ENCODE measurements at regions not wholly inside any gene's neighbourhood (a gene's known extent, or its start where the extent isn't known, plus 50 kb on each side); places are given as distances from the start of the nearest gene placed in this dataset.

DNA sequence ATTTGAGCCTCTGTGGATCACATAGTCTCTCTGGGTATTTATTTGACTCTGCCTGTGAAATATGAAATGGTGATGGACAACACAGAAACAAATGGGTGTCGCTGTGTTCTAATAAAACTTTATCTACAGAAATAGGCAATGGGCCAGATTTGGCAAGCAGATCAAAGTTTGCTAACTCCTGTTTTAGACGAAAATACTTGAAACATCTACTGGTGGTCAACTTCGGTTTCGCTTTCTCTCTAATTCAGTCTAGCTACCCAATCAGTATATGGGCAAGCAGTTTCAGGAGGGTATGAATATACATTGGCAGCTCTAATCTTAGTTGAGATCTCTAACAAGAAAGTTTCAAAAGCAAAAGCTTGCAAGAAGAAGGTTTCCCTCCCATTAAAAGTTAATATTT is 60.1 kb upstream of the DYNLRB2 start:
- peaks cover 4% of the 10 kb centered on the region for H3K9me3 Mint-ChIP-seq
- ChIA-PET CTCF (interaction anchor here (1.2 kb wide), 1 partner anchor 46 kb away, joined by 4 read pairs; no protein-coding TSS in a partner anchor), POLR2A (no interaction called here)
- no peak for ATAC-seq
- H3K27me3 Mint-ChIP-seq (ENCODE audit: low read depth): no peaks in the 10 kb centered on the region; the same call in 1 of the 2 replicates
- no peaks in the 10 kb centered on the region for H3K36me3 Mint-ChIP-seq
- no peak for DNase-seq (ENCODE audit: low spot score)
- no peaks in the 10 kb centered on the region for H3K4me1 Mint-ChIP-seq
- no peak overlapping the region for H3K27ac Mint-ChIP-seq
- H3K4me3 Mint-ChIP-seq: no peak overlapping the region
- TF ChIP-seq, protein P1, sequence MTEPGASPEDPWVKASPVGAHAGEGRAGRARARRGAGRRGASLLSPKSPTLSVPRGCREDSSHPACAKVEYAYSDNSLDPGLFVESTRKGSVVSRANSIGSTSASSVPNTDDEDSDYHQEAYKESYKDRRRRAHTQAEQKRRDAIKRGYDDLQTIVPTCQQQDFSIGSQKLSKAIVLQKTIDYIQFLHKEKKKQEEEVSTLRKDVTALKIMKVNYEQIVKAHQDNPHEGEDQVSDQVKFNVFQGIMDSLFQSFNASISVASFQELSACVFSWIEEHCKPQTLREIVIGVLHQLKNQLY (CRISPR knock-in tag; IDR thresholded peaks at IDR 0.05): no peak
- TF ChIP-seq FOXK1 (CRISPR knock-in tag; IDR thresholded peaks at IDR 0.05) (no peak), SMAD4 (CRISPR knock-in tag; IDR thresholded peaks at IDR 0.05) (no peak), ZNF396 (CRISPR knock-in tag; IDR thresholded peaks at IDR 0.05; ENCODE audit: borderline replicate concordance) (no peak), ELF4 (CRISPR knock-in tag; IDR thresholded peaks at IDR 0.05; ENCODE audit: low read depth) (no peak), TEAD4 (CRISPR knock-in tag; IDR thresholded peaks at IDR 0.05) (no peak)
- TF ChIP-seq, protein P2, sequence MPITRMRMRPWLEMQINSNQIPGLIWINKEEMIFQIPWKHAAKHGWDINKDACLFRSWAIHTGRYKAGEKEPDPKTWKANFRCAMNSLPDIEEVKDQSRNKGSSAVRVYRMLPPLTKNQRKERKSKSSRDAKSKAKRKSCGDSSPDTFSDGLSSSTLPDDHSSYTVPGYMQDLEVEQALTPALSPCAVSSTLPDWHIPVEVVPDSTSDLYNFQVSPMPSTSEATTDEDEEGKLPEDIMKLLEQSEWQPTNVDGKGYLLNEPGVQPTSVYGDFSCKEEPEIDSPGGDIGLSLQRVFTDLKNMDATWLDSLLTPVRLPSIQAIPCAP (CRISPR knock-in tag; IDR thresholded peaks at IDR 0.05): no peak
- TF ChIP-seq, protein P3, sequence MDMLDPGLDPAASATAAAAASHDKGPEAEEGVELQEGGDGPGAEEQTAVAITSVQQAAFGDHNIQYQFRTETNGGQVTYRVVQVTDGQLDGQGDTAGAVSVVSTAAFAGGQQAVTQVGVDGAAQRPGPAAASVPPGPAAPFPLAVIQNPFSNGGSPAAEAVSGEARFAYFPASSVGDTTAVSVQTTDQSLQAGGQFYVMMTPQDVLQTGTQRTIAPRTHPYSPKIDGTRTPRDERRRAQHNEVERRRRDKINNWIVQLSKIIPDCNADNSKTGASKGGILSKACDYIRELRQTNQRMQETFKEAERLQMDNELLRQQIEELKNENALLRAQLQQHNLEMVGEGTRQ (CRISPR knock-in tag; IDR thresholded peaks at IDR 0.05): no peak

DNA sequence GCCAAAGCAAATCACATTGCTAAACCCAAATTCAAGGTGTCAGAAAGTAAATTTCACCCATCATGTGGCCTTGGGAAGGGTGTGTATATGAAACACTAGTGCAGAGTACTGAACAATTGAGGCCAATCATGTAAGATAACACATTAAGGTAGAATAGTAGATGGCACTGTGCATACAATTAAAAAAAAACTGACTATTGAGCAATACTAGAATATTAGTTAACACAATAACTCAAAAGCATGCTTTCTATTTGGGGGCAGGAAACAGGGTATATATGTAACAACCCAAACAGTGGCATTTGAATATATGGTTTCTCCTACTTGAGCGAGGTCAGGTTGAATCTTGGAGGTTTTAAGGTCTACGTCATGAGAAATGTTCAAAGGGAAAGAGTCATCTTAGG is 63.0 kb upstream of the DYNLRB2 start:
- TF ChIP-seq ZNF396 (CRISPR knock-in tag; IDR thresholded peaks at IDR 0.05; ENCODE audit: borderline replicate concordance) (no peak), ATF1 (CRISPR knock-in tag; IDR thresholded peaks at IDR 0.05) (no peak), FOXJ3 (CRISPR knock-in tag; IDR thresholded peaks at IDR 0.05; ENCODE audit: borderline replicate concordance) (no peak), ZNF219 (CRISPR knock-in tag; IDR thresholded peaks at IDR 0.05; ENCODE audit: borderline replicate concordance) (no peak), NR2C2 (CRISPR knock-in tag; IDR thresholded peaks at IDR 0.05) (no peak)
- TF ChIP-seq, protein P4, sequence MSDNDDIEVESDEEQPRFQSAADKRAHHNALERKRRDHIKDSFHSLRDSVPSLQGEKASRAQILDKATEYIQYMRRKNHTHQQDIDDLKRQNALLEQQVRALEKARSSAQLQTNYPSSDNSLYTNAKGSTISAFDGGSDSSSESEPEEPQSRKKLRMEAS (CRISPR knock-in tag; IDR thresholded peaks at IDR 0.05): no peak
- TF ChIP-seq, protein P5, sequence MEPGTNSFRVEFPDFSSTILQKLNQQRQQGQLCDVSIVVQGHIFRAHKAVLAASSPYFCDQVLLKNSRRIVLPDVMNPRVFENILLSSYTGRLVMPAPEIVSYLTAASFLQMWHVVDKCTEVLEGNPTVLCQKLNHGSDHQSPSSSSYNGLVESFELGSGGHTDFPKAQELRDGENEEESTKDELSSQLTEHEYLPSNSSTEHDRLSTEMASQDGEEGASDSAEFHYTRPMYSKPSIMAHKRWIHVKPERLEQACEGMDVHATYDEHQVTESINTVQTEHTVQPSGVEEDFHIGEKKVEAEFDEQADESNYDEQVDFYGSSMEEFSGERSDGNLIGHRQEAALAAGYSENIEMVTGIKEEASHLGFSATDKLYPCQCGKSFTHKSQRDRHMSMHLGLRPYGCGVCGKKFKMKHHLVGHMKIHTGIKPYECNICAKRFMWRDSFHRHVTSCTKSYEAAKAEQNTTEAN (CRISPR knock-in tag; IDR thresholded peaks at IDR 0.05): no peak
- Mint-ChIP-seq H3K36me3 (no peaks in the 10 kb centered on the region), H3K27ac (no peak overlapping the region), H3K4me1 (no peaks in the 10 kb centered on the region), H3K4me3 (no peak overlapping the region), H3K27me3 (ENCODE audit: low read depth) (no peaks in the 10 kb centered on the region; the same call in 1 of the 2 replicates), H3K9me3 (no peaks in the 10 kb centered on the region)
- ChIA-PET CTCF (no interaction called here), POLR2A (interaction anchor here (0.7 kb wide), 1 partner anchor 68 kb away, joined by 7 read pairs; no protein-coding TSS in a partner anchor)
- ATAC-seq: no peak
- DNase-seq (ENCODE audit: low spot score): no peak

DNA sequence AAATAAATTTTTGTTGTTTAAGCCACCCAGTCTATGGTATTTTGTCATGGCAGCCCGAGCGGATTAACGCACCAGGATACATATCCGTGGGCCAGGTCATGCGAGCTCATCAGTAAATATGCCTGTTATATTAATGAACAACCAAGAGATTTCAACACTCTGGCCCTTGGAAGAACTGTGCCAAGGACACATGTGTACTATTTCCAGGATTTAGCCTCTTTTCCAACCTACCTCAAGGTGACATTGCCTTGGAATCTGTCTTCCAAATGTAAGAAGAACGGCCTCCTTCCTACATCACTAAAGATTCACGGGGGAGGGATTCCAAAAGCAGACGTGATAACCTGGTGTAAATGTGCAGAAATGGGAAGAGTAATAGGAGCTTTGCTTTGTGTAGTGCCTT is 72.8 kb upstream of the DYNLRB2 start:
- Mint-ChIP-seq H3K36me3 (no peaks in the 10 kb centered on the region), H3K4me3 (no peak overlapping the region), H3K27me3 (ENCODE audit: low read depth) (peaks cover 13% of the 10 kb centered on the region), H3K9me3 (peaks cover 7% of the 10 kb centered on the region), H3K27ac (no peak overlapping the region), H3K4me1 (peaks cover 25% of the 10 kb centered on the region)
- ChIA-PET POLR2A (no interaction called here), CTCF (interaction anchor here (3.7 kb wide), 1 partner anchor 191 kb away, joined by 15 read pairs; no protein-coding TSS in a partner anchor)
- ATAC-seq (no peak), DNase-seq (ENCODE audit: low spot score) (no peak)
- no peak for TF ChIP-seq MXD4 (CRISPR knock-in tag; IDR thresholded peaks at IDR 0.05; ENCODE audit: borderline replicate concordance)
- TF ChIP-seq JUN (CRISPR knock-in tag; IDR thresholded peaks at IDR 0.05): no peak
- no peak for TF ChIP-seq ZNF396 (CRISPR knock-in tag; IDR thresholded peaks at IDR 0.05; ENCODE audit: borderline replicate concordance)
- TF ChIP-seq, protein P6, sequence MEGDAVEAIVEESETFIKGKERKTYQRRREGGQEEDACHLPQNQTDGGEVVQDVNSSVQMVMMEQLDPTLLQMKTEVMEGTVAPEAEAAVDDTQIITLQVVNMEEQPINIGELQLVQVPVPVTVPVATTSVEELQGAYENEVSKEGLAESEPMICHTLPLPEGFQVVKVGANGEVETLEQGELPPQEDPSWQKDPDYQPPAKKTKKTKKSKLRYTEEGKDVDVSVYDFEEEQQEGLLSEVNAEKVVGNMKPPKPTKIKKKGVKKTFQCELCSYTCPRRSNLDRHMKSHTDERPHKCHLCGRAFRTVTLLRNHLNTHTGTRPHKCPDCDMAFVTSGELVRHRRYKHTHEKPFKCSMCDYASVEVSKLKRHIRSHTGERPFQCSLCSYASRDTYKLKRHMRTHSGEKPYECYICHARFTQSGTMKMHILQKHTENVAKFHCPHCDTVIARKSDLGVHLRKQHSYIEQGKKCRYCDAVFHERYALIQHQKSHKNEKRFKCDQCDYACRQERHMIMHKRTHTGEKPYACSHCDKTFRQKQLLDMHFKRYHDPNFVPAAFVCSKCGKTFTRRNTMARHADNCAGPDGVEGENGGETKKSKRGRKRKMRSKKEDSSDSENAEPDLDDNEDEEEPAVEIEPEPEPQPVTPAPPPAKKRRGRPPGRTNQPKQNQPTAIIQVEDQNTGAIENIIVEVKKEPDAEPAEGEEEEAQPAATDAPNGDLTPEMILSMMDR (IDR thresholded peaks at IDR 0.05): no peak
- TF ChIP-seq, protein P7, sequence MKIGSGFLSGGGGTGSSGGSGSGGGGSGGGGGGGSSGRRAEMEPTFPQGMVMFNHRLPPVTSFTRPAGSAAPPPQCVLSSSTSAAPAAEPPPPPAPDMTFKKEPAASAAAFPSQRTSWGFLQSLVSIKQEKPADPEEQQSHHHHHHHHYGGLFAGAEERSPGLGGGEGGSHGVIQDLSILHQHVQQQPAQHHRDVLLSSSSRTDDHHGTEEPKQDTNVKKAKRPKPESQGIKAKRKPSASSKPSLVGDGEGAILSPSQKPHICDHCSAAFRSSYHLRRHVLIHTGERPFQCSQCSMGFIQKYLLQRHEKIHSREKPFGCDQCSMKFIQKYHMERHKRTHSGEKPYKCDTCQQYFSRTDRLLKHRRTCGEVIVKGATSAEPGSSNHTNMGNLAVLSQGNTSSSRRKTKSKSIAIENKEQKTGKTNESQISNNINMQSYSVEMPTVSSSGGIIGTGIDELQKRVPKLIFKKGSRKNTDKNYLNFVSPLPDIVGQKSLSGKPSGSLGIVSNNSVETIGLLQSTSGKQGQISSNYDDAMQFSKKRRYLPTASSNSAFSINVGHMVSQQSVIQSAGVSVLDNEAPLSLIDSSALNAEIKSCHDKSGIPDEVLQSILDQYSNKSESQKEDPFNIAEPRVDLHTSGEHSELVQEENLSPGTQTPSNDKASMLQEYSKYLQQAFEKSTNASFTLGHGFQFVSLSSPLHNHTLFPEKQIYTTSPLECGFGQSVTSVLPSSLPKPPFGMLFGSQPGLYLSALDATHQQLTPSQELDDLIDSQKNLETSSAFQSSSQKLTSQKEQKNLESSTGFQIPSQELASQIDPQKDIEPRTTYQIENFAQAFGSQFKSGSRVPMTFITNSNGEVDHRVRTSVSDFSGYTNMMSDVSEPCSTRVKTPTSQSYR (CRISPR knock-in tag; IDR thresholded peaks at IDR 0.05): no peak
- TF ChIP-seq GRHL2 (CRISPR knock-in tag; IDR thresholded peaks at IDR 0.05; ENCODE audit: insufficient replicate concordance, severe bottlenecking): no peak
- TF ChIP-seq, protein P8, sequence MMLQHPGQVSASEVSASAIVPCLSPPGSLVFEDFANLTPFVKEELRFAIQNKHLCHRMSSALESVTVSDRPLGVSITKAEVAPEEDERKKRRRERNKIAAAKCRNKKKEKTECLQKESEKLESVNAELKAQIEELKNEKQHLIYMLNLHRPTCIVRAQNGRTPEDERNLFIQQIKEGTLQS (CRISPR knock-in tag; conservative IDR thresholded peaks at IDR 0.05): no peak
- no peak for TF ChIP-seq ETV6 (CRISPR knock-in tag; IDR thresholded peaks at IDR 0.05)
- TF ChIP-seq NR3C1 (CRISPR knock-in tag; conservative IDR thresholded peaks at IDR 0.05; ENCODE audit: low read depth): no peak
- TF ChIP-seq, protein P9, sequence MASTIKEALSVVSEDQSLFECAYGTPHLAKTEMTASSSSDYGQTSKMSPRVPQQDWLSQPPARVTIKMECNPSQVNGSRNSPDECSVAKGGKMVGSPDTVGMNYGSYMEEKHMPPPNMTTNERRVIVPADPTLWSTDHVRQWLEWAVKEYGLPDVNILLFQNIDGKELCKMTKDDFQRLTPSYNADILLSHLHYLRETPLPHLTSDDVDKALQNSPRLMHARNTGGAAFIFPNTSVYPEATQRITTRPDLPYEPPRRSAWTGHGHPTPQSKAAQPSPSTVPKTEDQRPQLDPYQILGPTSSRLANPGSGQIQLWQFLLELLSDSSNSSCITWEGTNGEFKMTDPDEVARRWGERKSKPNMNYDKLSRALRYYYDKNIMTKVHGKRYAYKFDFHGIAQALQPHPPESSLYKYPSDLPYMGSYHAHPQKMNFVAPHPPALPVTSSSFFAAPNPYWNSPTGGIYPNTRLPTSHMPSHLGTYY (CRISPR knock-in tag; IDR thresholded peaks at IDR 0.05): no peak

All from WTC11 (cell line).